Ammon's horn (tissue), 1 donor: ENCODE measurements at regions not wholly inside any gene's neighbourhood (a gene's known extent, or its start where the extent isn't known, plus 50 kb on each side); places are given as distances from the start of the nearest gene placed in this dataset.
"Not testable (repeated sequence)": the region's sequence is repeated elsewhere in the genome, so short reads cannot be mapped to it uniquely, and the experiment has no call there.

Experiments
- DNase-seq: peaks from one replicate; pipeline ENCODE4 v3.0.0-alpha.2; 2016; ENCODE audit warnings: low spot score

DNA sequence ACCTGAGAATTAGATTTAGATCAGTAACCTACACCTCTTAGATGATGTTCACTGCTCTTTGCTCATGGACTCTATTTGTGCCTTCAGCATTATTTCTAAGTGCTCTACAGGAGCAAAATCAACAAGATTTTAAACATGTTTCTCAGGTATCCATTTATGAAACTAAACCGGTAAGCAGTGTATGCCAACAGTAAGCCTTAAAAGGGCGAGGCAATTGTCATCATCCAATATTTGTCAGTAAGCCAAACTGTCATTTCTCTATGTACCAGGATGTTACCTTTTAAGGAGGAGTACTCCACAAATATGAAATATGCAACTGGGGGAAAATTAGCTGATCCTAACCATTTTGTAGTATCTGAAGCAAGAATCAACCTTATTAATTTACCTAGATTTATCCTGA, 69.6 kb upstream of the ZNF184 start:
- no peak for DNase-seq

GRCh38 chr6:27541933-27542297, 69.0 kb upstream of the ZNF184 start:
- no peak for DNase-seq

DNA sequence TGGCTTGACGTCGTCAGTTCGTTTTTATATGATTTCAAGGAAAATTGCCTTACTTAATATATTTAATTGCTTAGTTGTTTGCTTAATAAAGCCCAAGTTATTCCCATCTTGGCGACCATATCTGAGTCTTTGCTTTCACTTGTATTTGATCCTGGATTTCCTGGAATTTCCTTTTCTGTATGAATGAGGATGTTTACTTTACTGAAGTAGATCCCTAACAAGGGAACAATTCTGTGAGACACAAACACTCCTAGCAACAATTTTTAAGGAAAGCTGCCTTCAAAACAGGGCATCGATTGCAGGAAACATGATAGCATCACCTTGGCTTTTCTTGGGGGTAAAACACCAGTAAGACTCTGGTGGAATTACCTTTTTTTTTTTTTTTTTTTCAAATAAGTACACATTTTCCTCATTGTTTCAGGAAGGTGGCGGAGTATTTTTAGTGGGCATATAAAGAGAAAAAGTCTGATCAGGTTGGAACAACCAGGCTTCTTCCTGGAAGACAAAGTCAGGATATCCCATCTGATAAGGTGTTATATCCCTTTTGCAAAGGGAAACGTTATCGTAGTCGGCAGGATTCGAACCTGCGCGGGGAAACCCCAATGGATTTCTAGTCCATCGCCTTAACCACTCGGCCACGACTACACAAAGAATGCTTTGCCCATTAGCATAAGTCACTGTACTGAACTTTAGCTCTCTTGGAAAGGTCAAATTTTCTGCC, 68.5 kb upstream of the ZNF184 start:
- DNase-seq = no peak

- DNase-seq = no peak
These were observed 66.6 kb upstream of the ZNF184 start for GRCh38 chr6:27539551-27539950.

GRCh38 chr6:27532820-27533538, 60.1 kb upstream of the ZNF184 start:
- DNase-seq = no peak

DNA sequence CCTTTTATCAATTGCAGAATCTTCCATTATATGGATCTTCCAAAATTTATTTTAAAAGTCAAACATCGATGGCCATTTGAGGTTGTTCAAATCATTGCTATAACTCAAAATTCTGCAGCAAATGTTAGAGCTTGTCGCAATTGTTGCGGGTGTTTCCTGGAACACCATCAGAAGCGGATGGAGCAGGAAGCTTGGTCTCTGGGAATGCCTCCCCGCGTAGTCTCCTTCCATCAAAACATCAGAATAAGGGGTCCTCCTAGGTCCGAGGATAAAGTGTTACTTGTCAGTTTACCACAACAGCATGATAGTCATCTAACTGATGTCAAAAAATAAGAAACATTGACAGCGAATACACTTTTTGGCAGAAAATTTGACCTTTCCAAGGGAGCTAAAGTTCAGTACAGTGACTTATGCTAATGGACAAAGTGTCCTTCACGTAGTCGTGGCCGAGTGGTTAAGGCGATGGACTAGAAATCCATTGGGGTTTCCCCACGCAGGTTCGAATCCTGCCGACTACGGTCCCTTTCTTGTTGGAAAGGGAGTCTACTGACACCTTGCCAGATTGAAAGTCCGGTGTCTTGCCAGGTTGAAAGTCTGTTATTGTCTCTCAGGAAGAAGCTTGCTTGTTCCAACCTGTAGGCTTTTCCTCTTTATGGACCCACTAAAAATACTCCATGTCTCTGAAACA, 59.0 kb upstream of the ZNF184 start:
- no peak for DNase-seq

DNA sequence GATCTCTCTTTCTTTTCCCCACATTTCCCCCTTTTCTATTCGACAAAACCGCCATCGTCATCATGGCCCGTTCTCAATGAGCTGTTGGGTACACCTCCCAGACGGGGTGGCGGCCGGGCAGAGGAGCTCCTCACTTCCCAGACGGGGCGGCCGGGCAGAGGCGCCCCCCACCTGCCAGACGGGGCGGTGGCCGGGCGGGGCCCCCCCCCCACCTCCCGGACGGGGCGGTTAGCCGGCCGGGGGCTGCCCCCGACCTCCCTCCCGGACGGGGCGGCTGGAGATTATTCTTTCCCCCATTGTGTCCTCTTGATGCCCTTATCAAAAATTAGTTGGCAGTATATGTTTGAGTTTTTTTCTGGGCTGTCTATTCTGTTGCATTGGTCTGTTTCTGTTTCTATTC, 56.9 kb upstream of the ZNF184 start:
- not testable (repeated sequence) for DNase-seq

DNA sequence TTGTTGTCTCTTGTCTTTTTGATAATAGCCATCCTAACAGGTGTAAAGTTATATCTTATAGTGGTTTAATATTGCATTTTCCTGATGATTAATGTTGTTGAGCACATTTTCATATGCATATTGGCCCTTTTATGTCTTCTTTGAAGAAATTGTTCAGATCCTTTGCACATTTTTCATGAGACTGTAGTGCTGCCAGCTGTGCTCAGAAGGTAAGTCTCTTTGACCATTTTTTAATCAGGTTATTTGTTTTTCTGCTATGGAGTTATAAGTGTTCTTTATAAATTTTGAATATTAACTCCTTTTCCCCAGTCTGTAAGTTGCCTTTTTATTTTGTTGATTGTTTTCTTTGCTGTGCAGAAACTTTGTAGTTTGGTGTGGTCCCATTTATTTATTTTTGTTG, 55.8 kb upstream of the ZNF184 start:
- DNase-seq = no peak
